Panc1 (cell line): ENCODE measurements at regions not wholly inside any gene's neighbourhood (a gene's known extent, or its start where the extent isn't known, plus 50 kb on each side); places are given as distances from the start of the nearest gene placed in this dataset.

Source experiments
- ATAC-seq: fragments of 200-7000 bp; cut with Tn5 transposase; 2 replicates; pipeline ENCODE4 v1.9.1; 2020; ENCODE audit warnings: mild to moderate bottlenecking, moderate library complexity
- BruUV-seq: library from RNA; stranded (reverse); fragments of 400-500 nt; replicated peaks from 2 replicates; lab custom pipeline; 2021; lab: Mats Ljungman, UMichigan
- CTCF ChIA-PET: fragments of 300-600 bp; sonication (Branson Sonifier 250); formaldehyde crosslinking; loops from one replicate; lab custom pipeline; 2022; ENCODE audit warnings: antibody characterized with exemption; lab: Charles Lee
- POLR2A ChIA-PET: fragments of 300-600 bp; sonication (Branson Sonifier 250); formaldehyde crosslinking; loops from one replicate; lab custom pipeline; 2022; ENCODE audit warnings: antibody characterized with exemption; lab: Charles Lee
- DNase-seq: peaks from one replicate; pipeline ENCODE4 v3.0.0-alpha.2; 2010; ENCODE audit warnings: low read depth, low spot score
- H3K27ac ChIP-seq: 2 replicates; pipeline ENCODE4 v1.5.1; 2011; ENCODE audit warnings: mild to moderate bottlenecking, low read length, inconsistent platforms
- H3K27me3 ChIP-seq: fragments of 200-500 bp; sonication (Bioruptor generic); 2 replicates; pipeline ENCODE4 v1.6.0; 2014; ENCODE audit warnings: low read length, inconsistent platforms; ENCODE audit not compliant: control insufficient read depth, insufficient read depth
- H3K36me3 ChIP-seq: fragments of 200-500 bp; sonication (Bioruptor generic); 2 replicates; pipeline ENCODE4 v1.5.1; 2014; ENCODE audit warnings: inconsistent platforms, mild to moderate bottlenecking, low read length, moderate library complexity; ENCODE audit not compliant: control insufficient read depth, insufficient read depth
- H3K4me1 ChIP-seq: 2 replicates; pipeline ENCODE4 v1.5.1; 2011; ENCODE audit warnings: inconsistent platforms, mild to moderate bottlenecking, low read length, moderate library complexity; ENCODE audit not compliant: control insufficient read depth, insufficient read depth
- H3K4me3 ChIP-seq, 2 experiments: 2 replicates each; pipeline ENCODE4 v1.5.1; 2011 to 2012; ENCODE audit warnings: low read depth in 2 of 2, low read length in 2 of 2, mild to moderate bottlenecking in 2 of 2, inconsistent platforms in 1 of 2, moderate library complexity in 1 of 2
- H3K9me3 ChIP-seq: fragments of 200-500 bp; sonication (Bioruptor generic); 2 replicates; pipeline ENCODE4 v1.5.1; 2014; ENCODE audit warnings: low read depth, mild to moderate bottlenecking, inconsistent platforms, low read length, moderate library complexity; ENCODE audit not compliant: control insufficient read depth, insufficient read depth
- CTCF ChIP-seq: fragments of 450-650 bp; IDR thresholded peaks from 2 replicates; pipeline ENCODE4 v1.5.1; 2017; ENCODE audit warnings: mild to moderate bottlenecking
- POLR2AphosphoS5 ChIP-seq: IDR thresholded peaks from 2 replicates; pipeline ENCODE4 v1.6.1; 2012; ENCODE audit warnings: mild to moderate bottlenecking, low read depth, low read length, moderate library complexity
- REST ChIP-seq, 2 experiments: IDR thresholded peaks; 2 replicates each; pipeline ENCODE4 v1.6.1; 2011 to 2012; ENCODE audit warnings: low read depth in 2 of 2, control low read depth in 1 of 2, low read length in 1 of 2, mild to moderate bottlenecking in 1 of 2, moderate library complexity in 1 of 2; ENCODE audit not compliant: insufficient read depth in 1 of 2
- SIN3A ChIP-seq: IDR thresholded peaks from 2 replicates; pipeline ENCODE4 v1.6.1; 2012; ENCODE audit warnings: low read depth, mild to moderate bottlenecking, low read length, moderate library complexity, borderline replicate concordance; ENCODE audit not compliant: insufficient read depth
- TCF7L2 ChIP-seq: IDR thresholded peaks from 2 replicates; pipeline ENCODE4 v1.6.1; 2011; ENCODE audit warnings: mild to moderate bottlenecking, low read depth, low read length, inconsistent platforms
- in situ Hi-C: cut with HindIII; loops from 2 replicates; pipeline ENCODE4 v1.10.0; 2016; ENCODE audit warnings: low sequenced_read_pairs, low pct_unique_long_range_greater_than_20kb
- intact Hi-C: fragments of 100-400 bp; cut with micrococcal nuclease; formaldehyde crosslinking; loops from one replicate; pipeline ENCODE4 v1.10.0; 2022; ENCODE audit not compliant: unreplicated experiment

- no peak for ATAC-seq
- no TSS peak for BruUV-seq
- Histone ChIP-seq H3K9me3 (no peaks in the 10 kb centered on the region), H3K4me3 (no peak overlapping the region), H3K36me3 (no peaks in the 10 kb centered on the region), H3K4me1 (no peaks in the 10 kb centered on the region), H3K27me3 (no peaks in the 10 kb centered on the region), H3K27ac (no peak overlapping the region)
- CTCF ChIA-PET: no interaction called here
- intact Hi-C loops (no loop called here), in situ Hi-C loops (no loop called here)
- POLR2A ChIA-PET: no interaction called here
- DNase-seq: no peak
- TF ChIP-seq CTCF: no peak
- no peak for TF ChIP-seq POLR2AphosphoS5
- no peak for TF ChIP-seq SIN3A
- no peak for TF ChIP-seq TCF7L2
- TF ChIP-seq REST (IDR thresholded peaks at IDR 0.05; ENCODE audit: insufficient read depth in 1 of 2, low read depth in 2 of 2, low read length in 1 of 2): no peak
These were observed 592.5 kb downstream of the RPL10L start for GRCh38 chr14:46058964-46059563.

GRCh38 chr14:46057799-46058198 lies 593.8 kb downstream of the RPL10L start:
- ATAC-seq: no peak
- CTCF ChIA-PET: no interaction called here
- H3K36me3 ChIP-seq: no peaks in the 10 kb centered on the region

More at GRCh38 chr14:46057799-46058198, 593.8 kb downstream of the RPL10L start:
- in situ Hi-C loops (no loop called here), intact Hi-C loops (no loop called here)
- Histone ChIP-seq H3K4me1 (no peaks in the 10 kb centered on the region), H3K27me3 (no peaks in the 10 kb centered on the region), H3K27ac (no peak overlapping the region), H3K4me3 (no peak overlapping the region), H3K9me3 (no peaks in the 10 kb centered on the region)
- no peak for DNase-seq
- TF ChIP-seq SIN3A (no peak), REST (IDR thresholded peaks at IDR 0.05; ENCODE audit: insufficient read depth in 1 of 2, low read depth in 2 of 2, low read length in 1 of 2) (no peak), CTCF (no peak), POLR2AphosphoS5 (no peak), TCF7L2 (no peak)
- POLR2A ChIA-PET: no interaction called here
- no TSS peak for BruUV-seq
